GM19372 (cell line): ENCODE measurements at regions not wholly inside any gene's neighbourhood (a gene's known extent, or its start where the extent isn't known, plus 50 kb on each side); places are given as distances from the start of the nearest gene placed in this dataset.

Experiments
- ATAC-seq: cut with Tn5 transposase; IDR thresholded peaks from one replicate; pipeline ENCODE4 v1.9.1; 2021; ENCODE audit warnings: mild to moderate bottlenecking, low read depth, moderate library complexity; ENCODE audit not compliant: unreplicated experiment

- no peak for ATAC-seq
These were observed 74.5 kb upstream of the PMFBP1 start for GRCh38 chr16:72246423-72246822.

DNA sequence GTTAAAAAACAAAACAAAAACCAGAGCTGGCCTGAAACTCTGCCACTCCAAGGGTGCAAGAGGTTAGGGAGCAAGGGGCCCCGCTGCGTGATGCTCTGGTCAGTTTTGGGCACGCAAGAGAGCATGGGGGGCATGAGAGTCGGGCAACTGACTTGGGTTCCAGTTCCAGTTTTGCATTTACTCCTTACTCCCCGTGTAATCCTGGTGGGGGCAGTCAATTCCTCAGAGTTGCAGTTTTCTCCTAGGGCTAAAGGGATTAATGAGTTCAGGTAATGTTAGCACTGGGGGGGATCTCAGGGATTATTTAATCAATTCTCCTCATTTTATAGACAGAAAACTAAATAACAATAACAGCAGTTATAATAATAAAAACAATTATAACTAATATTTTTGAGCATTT lies 72.9 kb upstream of the PMFBP1 start:
- no peak for ATAC-seq

- no peak for ATAC-seq
These were observed 71.7 kb upstream of the PMFBP1 start for GRCh38 chr16:72243621-72244020.

GRCh38 chr16:72242757-72243156 lies 70.8 kb upstream of the PMFBP1 start:
- ATAC-seq = no peak

DNA sequence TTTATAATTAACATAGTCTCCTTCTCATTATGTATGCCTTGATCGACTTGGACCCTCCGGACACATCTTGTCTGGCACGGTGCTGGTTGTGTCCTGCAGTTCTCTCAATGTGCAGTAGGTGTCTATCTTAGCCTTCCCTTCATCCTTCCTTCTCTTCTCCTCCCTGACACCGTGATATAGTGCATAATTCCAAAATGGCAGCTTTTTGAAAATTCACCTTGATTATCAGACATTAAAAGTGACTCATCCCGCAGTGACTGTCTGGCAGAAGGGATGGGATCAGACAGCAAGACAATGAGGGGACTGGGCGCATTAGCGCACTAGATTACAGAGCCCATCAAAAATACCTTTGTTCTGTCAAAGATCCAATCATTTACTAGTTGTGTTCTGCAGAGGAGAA lies 70.0 kb upstream of the PMFBP1 start:
- ATAC-seq = no peak

- no peak for ATAC-seq
These were observed 69.1 kb upstream of the PMFBP1 start for GRCh38 chr16:72241008-72241407.

DNA sequence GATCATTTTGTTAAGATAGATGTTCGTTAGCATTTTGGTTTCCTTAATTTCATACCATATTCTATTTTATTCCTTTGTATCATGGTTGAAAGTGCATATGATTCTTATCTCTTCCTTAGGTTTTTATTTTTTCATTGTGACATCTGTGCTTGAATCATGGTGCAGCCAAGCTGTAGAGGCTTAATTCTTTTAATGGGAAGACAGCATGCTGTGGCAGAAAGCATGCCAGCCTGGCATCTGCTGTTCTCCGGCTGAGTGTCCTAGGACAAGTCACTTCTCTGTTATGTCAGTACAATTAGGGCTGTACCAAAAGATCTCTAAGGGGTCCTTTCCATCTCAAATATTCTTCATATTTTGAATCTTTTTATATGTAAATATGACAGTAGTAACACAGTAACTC lies 68.5 kb upstream of the PMFBP1 start:
- no peak for ATAC-seq

DNA sequence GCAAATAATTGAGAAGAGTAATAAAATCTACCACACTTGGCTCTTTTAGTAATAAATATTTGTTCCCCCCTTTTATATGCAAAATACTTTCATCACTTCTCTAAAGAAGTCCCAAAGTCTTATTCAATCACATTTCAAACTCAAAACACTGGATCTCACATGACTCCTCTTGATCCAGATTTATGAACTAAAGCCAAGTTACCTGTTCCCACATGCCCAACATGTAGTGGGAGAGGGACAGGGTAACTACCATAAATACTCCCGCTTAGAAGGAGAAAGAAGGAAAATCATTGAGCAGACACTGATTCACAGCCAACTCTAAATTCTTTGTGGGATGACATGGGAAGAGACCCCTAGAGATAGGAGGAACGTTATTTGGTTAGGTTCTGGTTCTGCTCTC lies 64.9 kb upstream of the PMFBP1 start:
- no peak for ATAC-seq

GRCh38 chr16:72234387-72234786 lies 62.4 kb upstream of the PMFBP1 start:
- ATAC-seq = no peak

GRCh38 chr16:72228014-72228413 lies 56.1 kb upstream of the PMFBP1 start:
- no peak for ATAC-seq

GRCh38 chr16:72226136-72226535 lies 54.2 kb upstream of the PMFBP1 start:
- no peak for ATAC-seq

DNA sequence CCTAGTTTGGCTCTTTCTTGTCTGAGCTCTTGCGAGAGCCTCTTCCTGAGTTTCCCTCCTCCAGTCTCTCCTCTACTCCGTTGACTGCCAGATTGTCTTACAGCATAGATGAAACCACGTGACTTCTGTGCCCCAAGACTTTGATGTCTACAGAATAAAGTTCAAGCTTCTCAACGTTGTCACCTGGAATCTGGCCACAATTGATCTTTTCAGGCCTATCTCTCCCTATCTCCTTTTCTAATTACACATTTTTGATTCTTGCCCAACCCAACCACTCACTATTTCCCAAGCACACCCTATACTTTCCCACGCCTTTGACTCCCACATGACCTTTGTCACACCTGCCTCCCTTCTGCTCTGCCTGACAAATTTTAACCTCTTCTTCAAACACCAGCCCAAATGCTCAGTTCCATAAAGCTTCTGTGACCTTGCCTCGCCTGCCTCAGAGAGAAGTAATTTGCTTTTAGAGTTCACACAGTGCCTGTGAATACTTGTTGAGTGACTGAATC lies 52.4 kb upstream of the PMFBP1 start:
- ATAC-seq = no peak

DNA sequence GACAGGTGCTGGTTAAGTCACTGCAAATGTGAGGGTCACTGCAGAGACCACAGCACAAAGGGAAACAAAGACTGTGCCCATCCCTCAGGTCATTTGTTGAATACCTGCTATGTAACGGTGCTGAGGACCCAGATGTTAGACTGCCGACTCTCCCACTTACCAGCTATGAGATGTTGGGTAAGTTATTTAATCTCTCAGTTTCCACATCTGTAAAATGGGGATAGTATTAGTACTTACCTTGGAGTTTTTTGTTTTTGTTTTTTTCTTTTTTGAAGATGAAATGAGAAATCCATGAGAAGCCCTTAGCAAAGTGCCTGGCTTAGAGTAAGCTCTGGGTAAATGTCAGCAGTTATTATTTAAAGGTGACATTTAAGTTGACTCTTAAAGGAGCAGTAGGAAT lies 50.5 kb upstream of the PMFBP1 start:
- no peak for ATAC-seq
